ENCODE measurements at regions not wholly inside any gene's neighbourhood (a gene's known extent, or its start where the extent isn't known, plus 50 kb on each side); places are given as distances from the start of the nearest gene placed in this dataset.

- Histone ChIP-seq H3K9me3 (ENCODE audit: insufficient read depth, low read length) (no peaks in the 10 kb centered on the region), H3K27ac (ENCODE audit: low read depth, low read length) (no peak overlapping the region), H3K4me2 (ENCODE audit: low read depth, low read length, poor library complexity, severe bottlenecking) (no peak overlapping the region), H3K9me2 (replicated peaks; ENCODE audit: insufficient read depth, low read length) (no peaks in the 10 kb centered on the region), H2AFZ (ENCODE audit: low read depth, low read length, severe bottlenecking) (no peak overlapping the region), H4K20me1 (ENCODE audit: low read depth, low read length) (no peaks in the 10 kb centered on the region), H3K9ac (ENCODE audit: low read length) (no peak overlapping the region), H3F3A (ENCODE audit: insufficient read depth) (no peaks in the 10 kb centered on the region), H3K79me2 (ENCODE audit: insufficient read depth, low read length) (no peaks in the 10 kb centered on the region), H3K27me3 (ENCODE audit: low read length) (no peaks in the 10 kb centered on the region), H3K36me3 (ENCODE audit: low read length) (no peaks in the 10 kb centered on the region), H3K4me3 (ENCODE audit: insufficient read depth, low read length, poor library complexity, severe bottlenecking) (no peak overlapping the region)
- TF ChIP-seq, protein P1, sequence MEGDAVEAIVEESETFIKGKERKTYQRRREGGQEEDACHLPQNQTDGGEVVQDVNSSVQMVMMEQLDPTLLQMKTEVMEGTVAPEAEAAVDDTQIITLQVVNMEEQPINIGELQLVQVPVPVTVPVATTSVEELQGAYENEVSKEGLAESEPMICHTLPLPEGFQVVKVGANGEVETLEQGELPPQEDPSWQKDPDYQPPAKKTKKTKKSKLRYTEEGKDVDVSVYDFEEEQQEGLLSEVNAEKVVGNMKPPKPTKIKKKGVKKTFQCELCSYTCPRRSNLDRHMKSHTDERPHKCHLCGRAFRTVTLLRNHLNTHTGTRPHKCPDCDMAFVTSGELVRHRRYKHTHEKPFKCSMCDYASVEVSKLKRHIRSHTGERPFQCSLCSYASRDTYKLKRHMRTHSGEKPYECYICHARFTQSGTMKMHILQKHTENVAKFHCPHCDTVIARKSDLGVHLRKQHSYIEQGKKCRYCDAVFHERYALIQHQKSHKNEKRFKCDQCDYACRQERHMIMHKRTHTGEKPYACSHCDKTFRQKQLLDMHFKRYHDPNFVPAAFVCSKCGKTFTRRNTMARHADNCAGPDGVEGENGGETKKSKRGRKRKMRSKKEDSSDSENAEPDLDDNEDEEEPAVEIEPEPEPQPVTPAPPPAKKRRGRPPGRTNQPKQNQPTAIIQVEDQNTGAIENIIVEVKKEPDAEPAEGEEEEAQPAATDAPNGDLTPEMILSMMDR (IDR thresholded peaks at IDR 0.05; ENCODE audit: insufficient read depth, low read length, poor library complexity, severe bottlenecking), result no peak
- TF ChIP-seq EZH2phosphoT487 (conservative IDR thresholded peaks at IDR 0.05; ENCODE audit: low read length), result no peak
These were observed 201.5 kb downstream of the KCNJ2 start for GRCh38 chr17:70370816-70371215.

- H3K4me2 ChIP-seq (ENCODE audit: low read depth, low read length, poor library complexity, severe bottlenecking), result no peak overlapping the region
- H3K79me2 ChIP-seq (ENCODE audit: insufficient read depth, low read length), result no peaks in the 10 kb centered on the region
- no peaks in the 10 kb centered on the region for H3K27me3 ChIP-seq (ENCODE audit: low read length)
- no peaks in the 10 kb centered on the region for H3K36me3 ChIP-seq (ENCODE audit: low read length)
- no peaks in the 10 kb centered on the region for H3K9me2 ChIP-seq (replicated peaks; ENCODE audit: insufficient read depth, low read length)
- no peaks in the 10 kb centered on the region for H3K9me3 ChIP-seq (ENCODE audit: insufficient read depth, low read length)
- no peak overlapping the region for H3K4me3 ChIP-seq (ENCODE audit: insufficient read depth, low read length, poor library complexity, severe bottlenecking)
- no peaks in the 10 kb centered on the region for H3F3A ChIP-seq (ENCODE audit: insufficient read depth)
- H3K9ac ChIP-seq (ENCODE audit: low read length), result no peak overlapping the region
- no peak overlapping the region for H2AFZ ChIP-seq (ENCODE audit: low read depth, low read length, severe bottlenecking)
- H4K20me1 ChIP-seq (ENCODE audit: low read depth, low read length), result no peaks in the 10 kb centered on the region
- TF ChIP-seq, protein P1 (IDR thresholded peaks at IDR 0.05; ENCODE audit: insufficient read depth, low read length, poor library complexity, severe bottlenecking), result no peak
- TF ChIP-seq EZH2phosphoT487 (conservative IDR thresholded peaks at IDR 0.05; ENCODE audit: low read length), result no peak
- no peak overlapping the region for H3K27ac ChIP-seq (ENCODE audit: low read depth, low read length)
These were observed 204.0 kb downstream of the KCNJ2 start for GRCh38 chr17:70373369-70373768.

DNA sequence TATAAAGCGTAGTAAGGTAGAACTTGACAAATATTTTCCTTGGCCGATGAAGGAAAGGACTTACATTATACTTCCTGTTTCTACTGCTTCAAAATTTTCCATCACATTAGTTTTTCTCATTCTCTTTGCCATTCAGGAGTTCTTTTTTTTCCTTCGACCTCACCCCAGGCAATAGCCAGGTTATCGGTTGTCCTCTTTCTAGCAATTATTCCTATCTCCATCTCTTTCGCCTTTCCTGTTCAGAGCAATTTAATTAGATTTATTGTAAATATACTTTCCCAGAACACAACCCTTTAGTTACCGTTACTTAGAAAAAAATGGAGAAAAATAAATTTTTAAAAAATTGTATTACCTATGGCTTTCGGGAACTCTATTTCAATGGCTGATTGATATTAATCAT is 205.2 kb downstream of the KCNJ2 start:
- TF ChIP-seq EZH2phosphoT487 (conservative IDR thresholded peaks at IDR 0.05; ENCODE audit: low read length), result no peak
- TF ChIP-seq, protein P1 (IDR thresholded peaks at IDR 0.05; ENCODE audit: insufficient read depth, low read length, poor library complexity, severe bottlenecking), result no peak
- Histone ChIP-seq H4K20me1 (ENCODE audit: low read depth, low read length) (no peaks in the 10 kb centered on the region), H3K9me2 (replicated peaks; ENCODE audit: insufficient read depth, low read length) (no peaks in the 10 kb centered on the region), H3K79me2 (ENCODE audit: insufficient read depth, low read length) (no peaks in the 10 kb centered on the region), H3F3A (ENCODE audit: insufficient read depth) (no peaks in the 10 kb centered on the region), H3K36me3 (ENCODE audit: low read length) (no peaks in the 10 kb centered on the region), H3K27me3 (ENCODE audit: low read length) (no peaks in the 10 kb centered on the region), H3K27ac (ENCODE audit: low read depth, low read length) (no peak overlapping the region), H3K4me2 (ENCODE audit: low read depth, low read length, poor library complexity, severe bottlenecking) (no peak overlapping the region), H3K4me3 (ENCODE audit: insufficient read depth, low read length, poor library complexity, severe bottlenecking) (no peak overlapping the region), H3K9ac (ENCODE audit: low read length) (no peak overlapping the region), H2AFZ (ENCODE audit: low read depth, low read length, severe bottlenecking) (no peak overlapping the region), H3K9me3 (ENCODE audit: insufficient read depth, low read length) (no peaks in the 10 kb centered on the region)
